Stimulated activated CD4-positive, alpha-beta T cell treated with anti-CD3 and anti-CD28 coated beads, Interleukin-12 subunit alpha, Interleukin-12 subunit beta, amount 100 ng/mL, for 24 hours (primary cell): ENCODE measurements at regions not wholly inside any gene's neighbourhood (a gene's known extent, or its start where the extent isn't known, plus 50 kb on each side); places are given as distances from the start of the nearest gene placed in this dataset.

ENCODE experiments used
- DNase-seq, 2 experiments: peaks; one replicate each; pipeline ENCODE4 v3.0.0-alpha.2; 2020; ENCODE audit warnings: low read depth in 2 of 2

DNA sequence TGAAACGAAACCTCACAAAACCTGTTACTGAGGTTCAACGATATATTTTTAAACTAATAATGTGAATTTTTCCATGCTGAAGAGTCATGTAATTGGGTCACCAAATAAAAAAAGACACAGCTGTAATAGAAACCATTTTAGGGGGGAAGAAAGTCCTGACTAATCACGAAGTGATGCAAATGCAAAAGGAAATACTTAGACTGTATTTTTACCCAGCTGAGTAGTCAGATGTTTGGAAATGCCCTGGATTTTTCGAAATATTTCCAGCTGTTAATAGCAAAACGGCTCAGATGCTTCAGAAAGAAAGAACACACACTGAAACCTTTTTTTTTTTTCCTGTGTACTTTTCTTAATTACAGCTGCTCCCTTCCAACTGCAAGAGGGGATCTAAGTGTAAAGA is 210.3 kb downstream of the SETD4 start:
- DNase-seq, result no peak

GRCh38 chr21:35849144-35849543 is 211.2 kb downstream of the SETD4 start:
- no peak for DNase-seq

GRCh38 chr21:35843911-35844667 is 216.2 kb downstream of the SETD4 start:
- no peak for DNase-seq

DNA sequence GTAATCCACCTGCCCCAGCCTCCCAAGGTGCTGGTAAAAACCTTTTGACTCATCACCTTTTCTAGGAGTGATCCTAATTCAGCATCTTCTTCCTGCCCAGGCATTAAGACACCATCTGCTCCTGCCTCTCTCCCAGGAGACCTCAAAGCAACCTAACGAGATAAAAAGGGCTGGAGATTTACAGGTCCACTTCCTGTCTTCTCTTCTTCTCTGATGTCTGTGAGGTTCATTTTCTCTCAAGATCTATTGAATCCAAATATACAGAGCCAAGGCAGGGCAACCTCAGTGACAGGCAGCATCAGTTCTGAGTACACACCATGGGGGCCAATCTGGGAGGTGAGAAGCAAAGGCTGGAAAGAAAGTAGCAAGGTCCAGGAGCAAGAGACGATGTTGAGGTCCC is 219.4 kb downstream of the SETD4 start:
- no peak for DNase-seq

DNA sequence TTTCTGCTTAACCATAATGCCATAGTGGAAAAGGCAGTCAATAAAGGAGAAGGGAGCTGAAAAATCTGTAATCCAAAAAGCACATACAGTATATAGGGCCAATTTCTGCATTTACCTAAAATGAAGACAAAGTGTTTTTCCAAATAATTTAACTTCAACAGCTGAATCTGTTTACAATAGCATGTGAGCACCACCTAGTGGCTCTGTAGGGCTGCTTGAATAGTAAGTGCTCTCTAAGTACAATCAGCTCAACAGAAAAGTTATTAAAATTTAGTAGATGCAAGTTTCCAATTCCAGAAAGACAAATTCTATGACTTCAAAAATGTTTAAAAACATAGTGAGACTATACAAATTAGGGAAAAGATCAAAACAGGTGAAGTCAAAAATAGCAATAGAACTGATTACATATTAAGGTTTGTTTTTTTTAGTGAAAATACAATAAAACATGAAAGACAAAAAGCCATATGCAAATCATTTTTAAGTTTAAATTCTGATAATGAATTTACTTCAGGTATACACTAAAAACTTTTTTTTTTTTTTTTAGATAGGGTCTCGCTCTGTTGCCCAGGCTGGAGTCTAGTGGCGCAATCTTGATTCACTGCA is 220.0 kb downstream of the SETD4 start:
- peak; percentile 5 to 26 for DNase-seq

GRCh38 chr21:35838987-35839763 is 221.2 kb downstream of the SETD4 start:
- DNase-seq, result no peak

GRCh38 chr21:35838350-35838749 is 222.0 kb downstream of the SETD4 start:
- no peak for DNase-seq

DNA sequence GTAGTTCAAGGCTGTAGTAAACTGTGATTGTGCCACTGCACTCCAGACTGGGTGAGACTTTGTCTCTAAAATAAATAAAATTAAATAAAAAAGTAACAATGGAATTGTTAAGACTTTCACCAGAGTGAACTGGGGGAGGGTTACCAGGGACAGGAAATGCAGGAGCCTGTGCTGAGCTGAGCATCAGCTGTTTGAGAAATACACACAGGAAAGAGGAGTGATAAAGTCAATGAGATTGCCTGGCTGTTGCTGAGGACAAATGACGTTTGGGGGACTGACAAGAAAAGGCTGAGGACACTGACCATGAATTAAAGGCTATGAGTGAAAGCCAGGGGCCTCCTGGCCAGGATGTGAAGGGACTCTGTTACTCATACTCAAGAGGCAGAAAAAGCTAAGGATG is 226.3 kb downstream of the SETD4 start:
- DNase-seq, result no peak

DNA sequence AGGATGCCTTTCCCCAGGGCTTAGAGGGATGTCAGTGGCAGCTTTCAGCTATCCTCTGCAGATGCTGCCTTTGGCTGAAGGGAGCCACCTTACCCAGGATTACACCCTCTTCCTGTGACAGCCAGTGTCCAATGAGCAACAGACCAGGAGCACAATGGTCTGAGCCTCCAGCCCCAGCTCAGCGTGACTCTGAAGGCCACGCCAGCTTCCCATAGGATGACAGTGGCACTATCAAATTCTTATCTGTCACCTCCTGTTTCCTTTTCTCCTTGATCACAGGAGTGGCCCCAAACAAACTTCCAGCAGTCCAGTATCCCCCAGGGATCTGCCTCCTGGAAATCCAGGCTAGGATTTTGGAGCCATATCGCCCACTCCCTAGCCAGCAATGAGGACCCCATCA is 226.9 kb downstream of the SETD4 start:
- no peak for DNase-seq

DNA sequence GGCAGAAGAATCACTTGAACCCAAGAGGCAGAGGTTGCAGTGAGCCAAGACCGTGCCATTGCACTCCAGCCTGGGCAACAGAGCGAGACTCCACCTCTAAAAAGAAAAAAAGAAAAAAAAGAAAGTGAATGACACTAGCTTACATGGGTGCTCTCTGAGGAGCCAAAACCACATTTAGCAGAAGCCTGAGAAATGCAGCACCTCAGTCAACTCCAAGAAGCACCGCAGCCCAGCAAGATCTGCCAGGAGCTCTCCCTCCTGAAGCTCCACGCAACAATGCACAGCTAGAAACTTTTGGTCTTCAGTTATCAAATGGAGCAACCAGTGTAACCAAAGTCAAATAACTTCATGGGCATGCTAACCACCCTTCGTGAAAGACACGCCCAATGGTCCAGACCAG is 229.1 kb downstream of the SETD4 start:
- no peak for DNase-seq

DNA sequence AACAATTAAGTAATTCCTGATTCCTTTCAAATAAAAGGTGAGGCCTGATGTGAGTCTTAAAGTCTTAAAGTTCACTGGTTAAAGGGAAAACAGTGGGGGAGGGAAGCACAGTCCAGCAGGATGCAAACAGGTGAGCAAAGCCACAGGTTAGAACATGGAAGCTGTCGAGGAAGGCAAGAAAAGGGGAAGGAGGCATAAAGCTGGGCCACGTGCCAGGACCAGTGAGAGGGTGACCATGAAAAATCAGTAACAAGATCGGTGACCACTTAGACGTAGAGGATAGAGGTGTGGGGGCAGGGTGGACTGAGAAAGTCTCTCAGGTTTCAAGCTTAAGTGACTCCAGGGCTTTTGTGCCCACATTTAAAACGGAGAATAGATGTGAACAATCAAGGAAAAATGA is 231.3 kb downstream of the SETD4 start:
- no peak for DNase-seq

GRCh38 chr21:35828161-35828560 is 232.2 kb downstream of the SETD4 start:
- no peak for DNase-seq

DNA sequence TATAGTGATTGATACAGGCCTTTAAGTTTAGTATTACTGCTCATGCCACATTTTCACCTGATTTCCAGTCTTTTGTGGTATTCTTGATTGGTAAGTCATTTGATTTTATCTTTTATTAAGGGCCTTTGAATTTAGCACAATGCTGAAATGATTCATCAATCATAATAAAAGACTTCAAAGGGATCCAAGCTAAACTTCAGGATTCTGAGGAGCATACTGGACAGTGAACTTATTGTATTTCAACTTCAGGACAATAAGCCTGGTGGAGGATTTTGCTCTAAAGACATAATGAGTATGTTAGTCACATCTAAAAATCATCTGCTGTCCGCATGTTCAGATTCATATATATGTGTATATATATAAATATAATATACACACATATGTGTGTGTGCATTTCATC is 233.3 kb downstream of the SETD4 start:
- DNase-seq, result no peak

DNA sequence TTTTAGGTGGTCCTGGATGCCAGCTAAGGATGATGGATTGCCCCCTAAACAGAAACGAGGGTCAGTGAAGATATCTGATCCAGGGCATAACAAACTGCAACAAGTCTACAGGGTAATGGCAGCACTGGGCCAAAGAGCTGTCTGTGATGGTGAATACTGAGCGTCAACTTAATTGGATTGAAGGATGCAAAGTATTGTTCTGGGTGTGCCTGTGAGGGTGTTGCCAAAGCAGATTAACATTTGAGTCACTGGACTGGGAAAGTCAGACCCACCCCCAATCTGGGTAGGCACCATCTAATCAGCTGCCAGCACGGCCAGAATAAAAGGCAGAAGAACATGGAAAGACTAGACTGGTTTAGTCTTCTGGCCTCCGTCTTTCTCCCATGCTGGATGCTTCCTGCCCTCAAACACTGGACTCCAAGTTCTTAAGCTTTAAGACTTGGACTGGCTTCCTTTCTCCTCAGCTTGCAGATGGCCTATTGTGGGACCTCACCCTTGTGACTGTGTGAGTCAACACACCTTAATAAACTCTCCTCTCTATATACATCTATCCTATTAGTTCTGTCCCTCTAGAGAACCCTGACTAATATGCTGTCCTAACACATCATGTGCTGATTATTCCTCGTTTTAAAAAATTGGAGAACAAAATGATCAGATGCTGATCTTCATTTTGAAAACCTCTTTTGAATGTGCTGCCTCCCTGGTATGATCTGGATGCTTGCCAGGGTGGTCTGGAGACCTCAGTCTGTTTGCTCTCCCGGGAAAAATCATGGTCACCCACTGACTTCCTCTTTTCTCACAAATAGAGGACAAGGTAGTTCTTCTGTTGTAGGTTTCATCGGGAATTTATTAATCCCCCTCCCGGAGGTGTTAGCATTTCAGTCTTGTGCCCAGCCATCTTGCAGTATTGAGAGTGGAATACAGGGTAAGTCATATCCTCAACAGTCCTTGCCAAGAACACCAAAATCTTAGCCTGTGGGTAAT is 234.7 kb downstream of the SETD4 start:
- DNase-seq, result no peak

- DNase-seq, result no peak
Measured at GRCh38 chr21:35824136-35824535, 236.2 kb downstream of the SETD4 start.

DNA sequence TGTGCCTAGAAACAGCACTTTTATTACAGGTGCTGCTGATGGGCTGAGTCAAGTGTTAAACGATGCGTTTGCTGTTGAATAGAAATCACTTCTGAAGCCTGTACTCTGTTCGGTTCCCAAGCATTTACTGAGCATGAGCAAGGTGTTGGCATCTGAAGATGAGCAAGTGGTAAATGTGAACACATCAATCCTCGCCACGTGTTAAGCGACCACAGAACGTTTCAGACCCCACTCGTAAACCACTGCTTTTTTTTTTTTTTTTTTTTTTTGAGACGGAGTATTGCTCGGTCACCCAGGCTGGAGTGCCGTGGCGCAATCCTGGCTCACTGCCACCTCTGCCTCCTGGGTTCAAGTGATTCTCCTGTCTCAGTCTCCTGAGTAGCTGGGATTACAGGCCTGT is 241.2 kb downstream of the SETD4 start:
- DNase-seq, result no peak

- no peak for DNase-seq
Measured at GRCh38 chr21:35818597-35818996, 241.7 kb downstream of the SETD4 start.

- no peak for DNase-seq
Measured at GRCh38 chr21:35814858-35815619, 245.3 kb downstream of the SETD4 start.

DNA sequence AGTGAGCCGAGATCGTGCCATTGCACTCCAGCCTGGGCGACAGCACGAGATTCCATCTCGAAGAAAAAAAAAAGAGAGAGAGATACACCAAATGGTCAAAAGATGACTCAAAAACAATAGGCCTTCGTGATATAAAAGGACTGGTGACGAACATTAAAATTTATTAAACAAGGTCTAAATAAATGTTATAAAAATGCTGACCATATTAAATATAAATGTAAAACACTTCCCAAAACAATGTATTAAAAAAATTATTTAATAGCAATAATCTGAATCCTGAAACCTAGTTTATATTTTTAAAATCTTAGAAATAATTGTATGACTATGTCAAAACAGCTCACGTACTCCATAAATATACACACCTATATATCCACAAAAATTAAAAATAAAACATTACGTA is 247.6 kb downstream of the SETD4 start:
- DNase-seq, result no peak

DNA sequence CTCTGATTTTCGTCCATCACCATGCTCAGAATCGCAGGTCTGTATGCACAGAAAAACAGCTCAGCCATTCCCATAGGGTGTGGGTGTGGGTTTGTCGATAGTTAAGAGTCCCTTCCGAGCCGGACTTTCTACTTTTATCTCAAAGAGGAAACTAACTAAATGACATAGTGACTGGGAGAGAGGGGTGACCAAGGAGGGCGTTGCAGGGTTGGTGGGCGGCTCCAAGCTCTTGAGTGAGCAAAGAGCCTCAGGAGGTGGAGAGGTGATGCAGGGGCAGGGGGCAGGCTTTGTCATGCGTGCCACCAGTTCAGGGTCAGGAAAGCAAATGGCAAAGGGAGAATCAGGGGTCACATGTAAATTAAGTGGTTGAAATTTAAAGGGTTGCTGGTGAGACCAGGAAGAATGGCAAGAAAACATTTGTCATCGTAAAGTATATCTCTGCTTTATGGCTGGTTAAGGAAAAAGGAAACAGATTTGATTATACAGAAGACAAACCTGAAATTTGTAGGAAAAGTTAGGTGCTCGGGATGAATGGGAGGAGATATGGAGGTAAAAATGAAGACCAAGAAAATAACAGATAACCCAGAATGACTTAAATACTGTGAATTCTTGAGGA is 249.0 kb downstream of the SETD4 start:
- no peak for DNase-seq
